Osteocyte (in vitro differentiated cells): ENCODE measurements at regions not wholly inside any gene's neighbourhood (a gene's known extent, or its start where the extent isn't known, plus 50 kb on each side); places are given as distances from the start of the nearest gene placed in this dataset.
"Not testable (repeated sequence)": the region's sequence is repeated elsewhere in the genome, so short reads cannot be mapped to it uniquely, and the experiment has no call there.

ENCODE experiments used
- DNase-seq: peaks from one replicate; pipeline ENCODE4 v3.0.0; 2021; ENCODE audit warnings: mixed read lengths; ENCODE audit not compliant: unreplicated experiment; ENCODE audit errors: extremely low spot score
- H3K27ac Mint-ChIP-seq: one replicate; pipeline ENCODE4 v1.8.0; 2021; ENCODE audit warnings: mild to moderate bottlenecking, mixed read lengths; ENCODE audit not compliant: unreplicated experiment
- H3K27me3 Mint-ChIP-seq: one replicate; pipeline ENCODE4 v1.8.0; 2021; ENCODE audit warnings: mixed read lengths; ENCODE audit not compliant: unreplicated experiment
- H3K36me3 Mint-ChIP-seq: one replicate; pipeline ENCODE4 v1.8.0; 2021; ENCODE audit warnings: mixed read lengths; ENCODE audit not compliant: unreplicated experiment
- H3K4me1 Mint-ChIP-seq: one replicate; pipeline ENCODE4 v1.8.0; 2021; ENCODE audit warnings: mixed read lengths; ENCODE audit not compliant: unreplicated experiment
- H3K4me3 Mint-ChIP-seq: one replicate; pipeline ENCODE4 v1.8.0; 2021; ENCODE audit warnings: mild to moderate bottlenecking, moderate library complexity, mixed read lengths; ENCODE audit not compliant: unreplicated experiment
- H3K9me3 Mint-ChIP-seq: one replicate; pipeline ENCODE4 v1.8.0; 2021; ENCODE audit warnings: mixed read lengths; ENCODE audit not compliant: unreplicated experiment
- CTCF ChIP-seq: fragments of 200-600 bp; sonication (generic); IDR thresholded peaks from 2 replicates; pipeline ENCODE4 v1.5.0; 2021; ENCODE audit warnings: antibody characterized with exemption, mild to moderate bottlenecking, moderate library complexity

GRCh38 chr18:10353791-10354190 lies 100.6 kb upstream of the APCDD1 start:
- Mint-ChIP-seq H3K27me3 (no peaks in the 10 kb centered on the region), H3K4me1 (peaks cover 33% of the 10 kb centered on the region), H3K9me3 (no peaks in the 10 kb centered on the region), H3K27ac (peak overlapping the region; percentile 9), H3K4me3 (no peak overlapping the region), H3K36me3 (no peaks in the 10 kb centered on the region)
- DNase-seq, result no peak
- TF ChIP-seq CTCF, result no peak

- Mint-ChIP-seq H3K4me3 (no peak overlapping the region), H3K4me1 (peaks cover 29% of the 10 kb centered on the region), H3K9me3 (no peaks in the 10 kb centered on the region), H3K27ac (peak overlapping the region; percentile 9), H3K36me3 (no peaks in the 10 kb centered on the region), H3K27me3 (no peaks in the 10 kb centered on the region)
- peak; percentile 27 for DNase-seq
- no peak for TF ChIP-seq CTCF
These were observed 100.1 kb upstream of the APCDD1 start for GRCh38 chr18:10354241-10354811.

GRCh38 chr18:10354890-10355289 lies 99.5 kb upstream of the APCDD1 start:
- no peak overlapping the region for H3K27ac Mint-ChIP-seq
- DNase-seq, result peak; percentile 21
- H3K36me3 Mint-ChIP-seq, result no peaks in the 10 kb centered on the region

GRCh38 chr18:10356999-10357398 lies 97.4 kb upstream of the APCDD1 start:
- not testable (repeated sequence) for H3K9me3 Mint-ChIP-seq, H3K4me3 Mint-ChIP-seq, H3K27ac Mint-ChIP-seq, H3K36me3 Mint-ChIP-seq, H3K27me3 Mint-ChIP-seq
- H3K4me1 Mint-ChIP-seq, result peaks cover 21% of the 10 kb centered on the region
- peak; percentile 53 for DNase-seq

More at GRCh38 chr18:10354890-10355289, 99.5 kb upstream of the APCDD1 start:
- Mint-ChIP-seq H3K4me3 (no peak overlapping the region), H3K27me3 (no peaks in the 10 kb centered on the region), H3K9me3 (no peaks in the 10 kb centered on the region), H3K4me1 (peaks cover 24% of the 10 kb centered on the region)
- no peak for TF ChIP-seq CTCF

GRCh38 chr18:10361660-10362059 lies 92.8 kb upstream of the APCDD1 start:
- Mint-ChIP-seq H3K27me3 (peaks cover 13% of the 10 kb centered on the region), H3K27ac (no peak overlapping the region), H3K36me3 (peaks cover 7% of the 10 kb centered on the region), H3K9me3 (peaks cover 8% of the 10 kb centered on the region), H3K4me3 (no peak overlapping the region), H3K4me1 (no peaks in the 10 kb centered on the region)
- no peak for DNase-seq
- TF ChIP-seq CTCF, result no peak

- Mint-ChIP-seq H3K4me3 (no peak overlapping the region), H3K9me3 (peaks cover 8% of the 10 kb centered on the region), H3K36me3 (peaks cover 7% of the 10 kb centered on the region), H3K27ac (no peak overlapping the region), H3K27me3 (peaks cover 30% of the 10 kb centered on the region), H3K4me1 (no peaks in the 10 kb centered on the region)
- TF ChIP-seq CTCF, result no peak
- DNase-seq, result peak; percentile 27
These were observed 89.4 kb upstream of the APCDD1 start for GRCh38 chr18:10365021-10365500.
